GM12878 (cell line): ENCODE measurements at regions not wholly inside any gene's neighbourhood (a gene's known extent, or its start where the extent isn't known, plus 50 kb on each side); places are given as distances from the start of the nearest gene placed in this dataset.

Experiments used
- BCL3 ChIP-seq: IDR thresholded peaks from 2 replicates; pipeline ENCODE4 v1.6.1; 2011; ENCODE audit warnings: borderline replicate concordance, low read depth, mild to moderate bottlenecking, moderate library complexity, low read length; ENCODE audit not compliant: insufficient read depth, poor library complexity, severe bottlenecking
- PKNOX1 ChIP-seq: fragments of 450-650 bp; IDR thresholded peaks from 2 replicates; pipeline ENCODE4 v1.6.1; 2016; ENCODE audit warnings: mild to moderate bottlenecking
- RCOR1 ChIP-seq: conservative IDR thresholded peaks from 2 replicates; pipeline ENCODE4 v1.6.1; 2012; ENCODE audit warnings: low read depth, low read length, improper control_type of control experiment
- SMAD1 ChIP-seq: fragments of 450-650 bp; IDR thresholded peaks from 2 replicates; pipeline ENCODE4 v1.6.1; 2018; ENCODE audit warnings: mild to moderate bottlenecking, low read depth; ENCODE audit not compliant: partially characterized antibody
- STAT1 ChIP-seq: fragments of 450-650 bp; conservative IDR thresholded peaks from 2 replicates; pipeline ENCODE4 v1.6.1; 2014; ENCODE audit warnings: antibody characterized with exemption, mild to moderate bottlenecking
- SUPT20H ChIP-seq: IDR thresholded peaks from 2 replicates; pipeline ENCODE4 v1.6.1; 2011; ENCODE audit warnings: low read depth, mild to moderate bottlenecking, low read length, moderate library complexity, borderline replicate concordance; ENCODE audit not compliant: control insufficient read depth
- TAF1 ChIP-seq: IDR thresholded peaks from 2 replicates; pipeline ENCODE4 v1.6.1; 2011; ENCODE audit warnings: mild to moderate bottlenecking, low read depth, low read length, borderline replicate concordance
- YY1 ChIP-seq: IDR thresholded peaks from 2 replicates; pipeline ENCODE4 v1.6.1; 2011; ENCODE audit warnings: low read depth, mild to moderate bottlenecking, low read length
- TF ChIP-seq, protein P1 (sequence below), 3 experiments: IDR thresholded peaks in 2 of 3; conservative IDR thresholded peaks in 1 of 3; 2 replicates each; pipeline ENCODE4 v1.5.1; 2011; ENCODE audit warnings: low read depth in 3 of 3, low read length in 3 of 3, mild to moderate bottlenecking in 3 of 3, control low read depth in 2 of 3, moderate library complexity in 2 of 3, inconsistent platforms in 1 of 3, mixed read lengths in 1 of 3; ENCODE audit not compliant: control insufficient read depth in 2 of 3, insufficient read depth in 1 of 3; ENCODE audit errors: extremely low read depth in 1 of 3
- TF ChIP-seq, protein P2 (sequence below): fragments of 450-650 bp; formaldehyde crosslinking; IDR thresholded peaks from 2 replicates; pipeline ENCODE4 v1.5.0; 2022; ENCODE audit warnings: mild to moderate bottlenecking, missing genetic modification characterization

DNA sequence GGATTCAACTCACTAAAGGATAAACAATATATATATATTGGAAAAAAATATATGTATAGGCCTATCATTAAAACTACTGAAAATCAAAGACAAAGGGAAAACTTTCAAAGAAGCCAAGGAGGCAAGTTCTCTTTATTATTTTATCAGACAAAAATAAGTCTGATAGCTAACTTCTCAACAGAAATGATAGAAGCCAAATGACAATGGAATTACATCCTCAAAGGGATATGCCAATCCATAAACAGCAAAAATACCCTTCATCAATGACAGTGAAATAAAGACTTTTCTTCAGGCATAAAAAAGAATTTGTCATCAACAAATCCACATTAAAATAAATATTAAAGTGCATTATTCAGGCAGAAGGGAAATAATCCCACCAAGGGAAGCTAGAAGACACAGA lies 393.4 kb downstream of the ZFHX3 start:
- TF ChIP-seq, protein P1, sequence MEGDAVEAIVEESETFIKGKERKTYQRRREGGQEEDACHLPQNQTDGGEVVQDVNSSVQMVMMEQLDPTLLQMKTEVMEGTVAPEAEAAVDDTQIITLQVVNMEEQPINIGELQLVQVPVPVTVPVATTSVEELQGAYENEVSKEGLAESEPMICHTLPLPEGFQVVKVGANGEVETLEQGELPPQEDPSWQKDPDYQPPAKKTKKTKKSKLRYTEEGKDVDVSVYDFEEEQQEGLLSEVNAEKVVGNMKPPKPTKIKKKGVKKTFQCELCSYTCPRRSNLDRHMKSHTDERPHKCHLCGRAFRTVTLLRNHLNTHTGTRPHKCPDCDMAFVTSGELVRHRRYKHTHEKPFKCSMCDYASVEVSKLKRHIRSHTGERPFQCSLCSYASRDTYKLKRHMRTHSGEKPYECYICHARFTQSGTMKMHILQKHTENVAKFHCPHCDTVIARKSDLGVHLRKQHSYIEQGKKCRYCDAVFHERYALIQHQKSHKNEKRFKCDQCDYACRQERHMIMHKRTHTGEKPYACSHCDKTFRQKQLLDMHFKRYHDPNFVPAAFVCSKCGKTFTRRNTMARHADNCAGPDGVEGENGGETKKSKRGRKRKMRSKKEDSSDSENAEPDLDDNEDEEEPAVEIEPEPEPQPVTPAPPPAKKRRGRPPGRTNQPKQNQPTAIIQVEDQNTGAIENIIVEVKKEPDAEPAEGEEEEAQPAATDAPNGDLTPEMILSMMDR (IDR thresholded peaks at IDR 0.05 in 2 of 3, conservative IDR thresholded peaks at IDR 0.05 in 1 of 3; ENCODE audit: control insufficient read depth in 2 of 3, extremely low read depth in 1 of 3, insufficient read depth in 1 of 3, low read depth in 3 of 3, low read length in 3 of 3), result no peak
- TF ChIP-seq SUPT20H (no peak), RCOR1 (no peak), YY1 (no peak), PKNOX1 (no peak), STAT1 (no peak), SMAD1 (no peak), TAF1 (no peak), BCL3 (no peak)
- TF ChIP-seq, protein P2, sequence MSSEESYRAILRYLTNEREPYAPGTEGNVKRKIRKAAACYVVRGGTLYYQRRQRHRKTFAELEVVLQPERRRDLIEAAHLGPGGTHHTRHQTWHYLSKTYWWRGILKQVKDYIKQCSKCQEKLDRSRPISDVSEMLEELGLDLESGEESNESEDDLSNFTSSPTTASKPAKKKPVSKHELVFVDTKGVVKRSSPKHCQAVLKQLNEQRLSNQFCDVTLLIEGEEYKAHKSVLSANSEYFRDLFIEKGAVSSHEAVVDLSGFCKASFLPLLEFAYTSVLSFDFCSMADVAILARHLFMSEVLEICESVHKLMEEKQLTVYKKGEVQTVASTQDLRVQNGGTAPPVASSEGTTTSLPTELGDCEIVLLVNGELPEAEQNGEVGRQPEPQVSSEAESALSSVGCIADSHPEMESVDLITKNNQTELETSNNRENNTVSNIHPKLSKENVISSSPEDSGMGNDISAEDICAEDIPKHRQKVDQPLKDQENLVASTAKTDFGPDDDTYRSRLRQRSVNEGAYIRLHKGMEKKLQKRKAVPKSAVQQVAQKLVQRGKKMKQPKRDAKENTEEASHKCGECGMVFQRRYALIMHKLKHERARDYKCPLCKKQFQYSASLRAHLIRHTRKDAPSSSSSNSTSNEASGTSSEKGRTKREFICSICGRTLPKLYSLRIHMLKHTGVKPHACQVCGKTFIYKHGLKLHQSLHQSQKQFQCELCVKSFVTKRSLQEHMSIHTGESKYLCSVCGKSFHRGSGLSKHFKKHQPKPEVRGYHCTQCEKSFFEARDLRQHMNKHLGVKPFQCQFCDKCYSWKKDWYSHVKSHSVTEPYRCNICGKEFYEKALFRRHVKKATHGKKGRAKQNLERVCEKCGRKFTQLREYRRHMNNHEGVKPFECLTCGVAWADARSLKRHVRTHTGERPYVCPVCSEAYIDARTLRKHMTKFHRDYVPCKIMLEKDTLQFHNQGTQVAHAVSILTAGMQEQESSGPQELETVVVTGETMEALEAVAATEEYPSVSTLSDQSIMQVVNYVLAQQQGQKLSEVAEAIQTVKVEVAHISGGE, result no peak
